ENCODE measurements at regions not wholly inside any gene's neighbourhood (a gene's known extent, or its start where the extent isn't known, plus 50 kb on each side); places are given as distances from the start of the nearest gene placed in this dataset.

DNA sequence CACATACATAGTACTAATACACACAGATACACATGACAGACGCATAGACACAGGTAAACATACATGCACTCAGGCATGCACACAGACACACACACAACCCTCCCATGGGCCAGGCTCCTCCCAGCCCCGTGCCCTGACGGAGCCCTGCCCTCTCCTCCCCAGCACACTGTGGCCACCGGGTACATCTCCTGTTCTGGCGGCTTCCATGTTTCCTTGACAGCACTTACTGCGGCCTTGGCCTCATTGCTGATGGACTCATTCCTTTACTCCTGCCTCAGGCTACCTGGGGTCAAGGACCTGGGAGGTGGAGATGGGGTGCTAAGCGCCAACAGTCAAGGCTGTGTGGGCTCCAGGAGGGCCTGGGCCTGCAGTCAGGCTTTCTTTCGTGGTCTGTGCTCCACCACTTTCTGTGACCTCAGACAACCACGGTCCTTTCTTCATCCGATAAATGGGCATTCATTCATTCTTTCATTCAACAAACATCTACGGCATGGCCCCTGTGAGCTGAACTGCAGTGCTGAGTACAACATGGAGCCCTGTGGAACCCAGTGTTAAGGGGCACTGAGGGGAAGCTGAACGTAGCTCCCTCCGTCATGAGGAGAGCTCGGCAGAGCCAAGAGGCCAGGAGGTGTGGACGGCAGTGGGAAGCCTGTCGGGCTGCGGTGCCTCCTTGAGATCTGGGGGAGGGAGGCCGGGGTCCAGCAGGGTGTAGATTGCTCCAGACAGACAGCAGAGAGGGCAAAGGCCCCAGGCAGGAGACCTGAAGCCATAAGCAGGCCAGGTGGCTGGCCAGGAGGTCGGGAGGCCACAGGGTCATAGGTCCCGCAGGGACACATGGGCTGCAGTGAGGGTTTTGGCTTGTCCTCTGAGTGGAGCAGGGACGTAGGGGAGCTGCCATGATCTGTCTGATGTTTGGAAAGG lies 190.4 kb upstream of the HDAC4 start:
- Histone ChIP-seq H3K27me3 (no peaks in the 10 kb centered on the region), H3K4me1 (no peaks in the 10 kb centered on the region), H3F3A (ENCODE audit: low read depth) (no peaks in the 10 kb centered on the region), H4K20me1 (ENCODE audit: low read depth) (no peaks in the 10 kb centered on the region), H3K36me3 (no peaks in the 10 kb centered on the region), H3K4me3 (no peak overlapping the region), H3K79me2 (ENCODE audit: low read depth) (no peaks in the 10 kb centered on the region), H3K27ac (no peak overlapping the region), H3K9ac (no peak overlapping the region), H3K9me3 (ENCODE audit: low read depth) (no peaks in the 10 kb centered on the region), H3K4me2 (no peak overlapping the region), H2AFZ (replicated peaks) (no peak overlapping the region)
- no peak for TF ChIP-seq EZH2 (IDR thresholded peaks at IDR 0.05)
- TF ChIP-seq CTCF (IDR thresholded peaks at IDR 0.05): no peak
- TF ChIP-seq EZH2phosphoT487 (IDR thresholded peaks at IDR 0.05): no peak
- Mint-ChIP-seq H3K36me3 (no peaks in the 10 kb centered on the region), H3K27ac (no peak overlapping the region), H3K4me1 (peaks cover 16% of the 10 kb centered on the region), H3K27me3 (ENCODE audit: insufficient read depth, low read depth) (peaks cover 16% of the 10 kb centered on the region), H3K4me3 (no peak overlapping the region), H3K9me3 (peaks cover 20% of the 10 kb centered on the region)
- DNase-seq (ENCODE audit: low spot score): no peak

GRCh38 chr2:239590276-239590675 lies 189.5 kb upstream of the HDAC4 start:
- DNase-seq (ENCODE audit: low spot score): no peak
- Histone ChIP-seq H3F3A (ENCODE audit: low read depth) (no peaks in the 10 kb centered on the region), H3K27ac (no peak overlapping the region), H3K79me2 (ENCODE audit: low read depth) (no peaks in the 10 kb centered on the region), H3K27me3 (no peaks in the 10 kb centered on the region), H3K4me2 (no peak overlapping the region), H3K9me3 (ENCODE audit: low read depth) (no peaks in the 10 kb centered on the region), H3K36me3 (no peaks in the 10 kb centered on the region), H4K20me1 (ENCODE audit: low read depth) (no peaks in the 10 kb centered on the region), H2AFZ (replicated peaks) (no peak overlapping the region), H3K9ac (no peak overlapping the region), H3K4me3 (no peak overlapping the region), H3K4me1 (peaks cover under 1% of the 10 kb centered on the region)
- Mint-ChIP-seq H3K4me3 (no peak overlapping the region), H3K4me1 (peaks cover 11% of the 10 kb centered on the region), H3K9me3 (peaks cover 20% of the 10 kb centered on the region), H3K36me3 (no peaks in the 10 kb centered on the region), H3K27ac (no peak overlapping the region), H3K27me3 (ENCODE audit: insufficient read depth, low read depth) (peaks cover 14% of the 10 kb centered on the region)
- TF ChIP-seq EZH2 (IDR thresholded peaks at IDR 0.05) (no peak), CTCF (IDR thresholded peaks at IDR 0.05) (no peak), EZH2phosphoT487 (IDR thresholded peaks at IDR 0.05) (no peak)

DNA sequence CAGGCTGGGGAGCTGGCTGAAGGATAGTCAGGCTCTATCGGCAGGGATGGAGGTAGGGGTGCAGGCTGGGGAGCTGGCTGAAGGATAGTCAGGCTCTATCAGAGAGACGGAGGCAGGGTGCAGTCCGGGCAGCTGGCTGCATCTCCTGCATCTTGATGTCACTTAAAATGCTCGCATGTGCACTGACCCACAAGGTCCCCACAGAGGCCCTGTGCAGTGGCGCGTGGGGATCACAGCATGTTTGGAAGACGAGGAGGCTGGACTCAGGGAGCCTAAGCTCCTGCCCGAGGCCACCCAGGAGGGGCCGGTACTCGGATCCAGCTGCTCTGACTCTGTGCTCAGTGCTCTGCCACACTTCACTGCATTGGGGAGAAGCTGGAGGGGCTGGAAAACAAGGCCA lies 189.0 kb upstream of the HDAC4 start:
- no peak overlapping the region for H3K4me2 ChIP-seq
- DNase-seq (ENCODE audit: low spot score): no peak
- no peaks in the 10 kb centered on the region for H3K27me3 ChIP-seq
- Mint-ChIP-seq H3K27me3 (ENCODE audit: insufficient read depth, low read depth) (peaks cover 14% of the 10 kb centered on the region), H3K4me1 (peaks cover 11% of the 10 kb centered on the region), H3K27ac (no peak overlapping the region), H3K36me3 (no peaks in the 10 kb centered on the region), H3K4me3 (no peak overlapping the region), H3K9me3 (peaks cover 20% of the 10 kb centered on the region)
- no peaks in the 10 kb centered on the region for H3K36me3 ChIP-seq
- H3K4me3 ChIP-seq: no peak overlapping the region
- H3K27ac ChIP-seq: no peak overlapping the region
- H3K9me3 ChIP-seq (ENCODE audit: low read depth): no peaks in the 10 kb centered on the region
- no peaks in the 10 kb centered on the region for H3K79me2 ChIP-seq (ENCODE audit: low read depth)
- no peaks in the 10 kb centered on the region for H3F3A ChIP-seq (ENCODE audit: low read depth)
- TF ChIP-seq EZH2 (IDR thresholded peaks at IDR 0.05) (no peak), CTCF (IDR thresholded peaks at IDR 0.05) (no peak), EZH2phosphoT487 (IDR thresholded peaks at IDR 0.05) (no peak)
- peaks cover 5% of the 10 kb centered on the region for H3K4me1 ChIP-seq
- no peaks in the 10 kb centered on the region for H4K20me1 ChIP-seq (ENCODE audit: low read depth)
- H3K9ac ChIP-seq: no peak overlapping the region
- H2AFZ ChIP-seq (replicated peaks): no peak overlapping the region

Measured in neural progenitor cell (in vitro differentiated cells).